DND-41 (cell line): ENCODE measurements at regions not wholly inside any gene's neighbourhood (a gene's known extent, or its start where the extent isn't known, plus 50 kb on each side); places are given as distances from the start of the nearest gene placed in this dataset.
"Not testable (repeated sequence)": the region's sequence is repeated elsewhere in the genome, so short reads cannot be mapped to it uniquely, and the experiment has no call there.

ENCODE experiments used
- EZH2 ChIP-seq: IDR thresholded peaks from 3 replicates; pipeline ENCODE4 v1.6.1; 2012; ENCODE audit warnings: borderline replicate concordance, low read depth, mild to moderate bottlenecking, moderate library complexity, low read length, inconsistent platforms; ENCODE audit not compliant: severe bottlenecking
- TF ChIP-seq, protein P1 (sequence below): IDR thresholded peaks from 2 replicates; pipeline ENCODE4 v1.5.1; 2012; ENCODE audit warnings: borderline replicate concordance, low read length, moderate library complexity, mild to moderate bottlenecking; ENCODE audit not compliant: poor library complexity, severe bottlenecking; ENCODE audit errors: extremely low read depth

- TF ChIP-seq, protein P1, sequence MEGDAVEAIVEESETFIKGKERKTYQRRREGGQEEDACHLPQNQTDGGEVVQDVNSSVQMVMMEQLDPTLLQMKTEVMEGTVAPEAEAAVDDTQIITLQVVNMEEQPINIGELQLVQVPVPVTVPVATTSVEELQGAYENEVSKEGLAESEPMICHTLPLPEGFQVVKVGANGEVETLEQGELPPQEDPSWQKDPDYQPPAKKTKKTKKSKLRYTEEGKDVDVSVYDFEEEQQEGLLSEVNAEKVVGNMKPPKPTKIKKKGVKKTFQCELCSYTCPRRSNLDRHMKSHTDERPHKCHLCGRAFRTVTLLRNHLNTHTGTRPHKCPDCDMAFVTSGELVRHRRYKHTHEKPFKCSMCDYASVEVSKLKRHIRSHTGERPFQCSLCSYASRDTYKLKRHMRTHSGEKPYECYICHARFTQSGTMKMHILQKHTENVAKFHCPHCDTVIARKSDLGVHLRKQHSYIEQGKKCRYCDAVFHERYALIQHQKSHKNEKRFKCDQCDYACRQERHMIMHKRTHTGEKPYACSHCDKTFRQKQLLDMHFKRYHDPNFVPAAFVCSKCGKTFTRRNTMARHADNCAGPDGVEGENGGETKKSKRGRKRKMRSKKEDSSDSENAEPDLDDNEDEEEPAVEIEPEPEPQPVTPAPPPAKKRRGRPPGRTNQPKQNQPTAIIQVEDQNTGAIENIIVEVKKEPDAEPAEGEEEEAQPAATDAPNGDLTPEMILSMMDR, result not testable (repeated sequence)
- TF ChIP-seq EZH2, result not testable (repeated sequence)
Observed at GRCh38 chr22:26840770-26841169, 183.4 kb downstream of the MIAT start.
